ENCODE measurements at regions not wholly inside any gene's neighbourhood (a gene's known extent, or its start where the extent isn't known, plus 50 kb on each side); places are given as distances from the start of the nearest gene placed in this dataset.

- peak in 2 of 3 experiments; percentile 8 to 11; a peak in 1 of 4 replicates for TF ChIP-seq CTCF (IDR thresholded peaks at IDR 0.05; ENCODE audit: control extremely low read depth in 1 of 3, insufficient read depth in 1 of 3, low read depth in 1 of 3, low read length in 3 of 3)
- no peak for TF ChIP-seq ATF3 (IDR thresholded peaks at IDR 0.05; ENCODE audit: insufficient read depth, low read depth, low read length)
- TF ChIP-seq GTF2F1 (IDR thresholded peaks at IDR 0.05; ENCODE audit: borderline replicate concordance, low read depth, low read length), result no peak
- TF ChIP-seq JUN (IDR thresholded peaks at IDR 0.05; ENCODE audit: low read depth, low read length), result no peak
- TF ChIP-seq RBBP5 (IDR thresholded peaks at IDR 0.05; ENCODE audit: borderline replicate concordance, low read depth, low read length), result no peak
- no peak for TF ChIP-seq SIX5 (IDR thresholded peaks at IDR 0.05; ENCODE audit: low read depth, low read length)
- TF ChIP-seq RAD21 (IDR thresholded peaks at IDR 0.05 in 1 of 2, conservative IDR thresholded peaks at IDR 0.05 in 1 of 2; ENCODE audit: low read depth in 2 of 2, low read length in 2 of 2), result peak; percentile 17 to 45; a peak in 2 of 4 replicates
- no peak for TF ChIP-seq SP2 (IDR thresholded peaks at IDR 0.05; ENCODE audit: low read length)
- TF ChIP-seq CHD2 (IDR thresholded peaks at IDR 0.05; ENCODE audit: low read length), result no peak
- no peak for TF ChIP-seq NRF1 (IDR thresholded peaks at IDR 0.05; ENCODE audit: low read depth, low read length)
- no peak for TF ChIP-seq CBX8 (IDR thresholded peaks at IDR 0.05; ENCODE audit: borderline replicate concordance, low read depth, low read length)
- TF ChIP-seq EGR1 (IDR thresholded peaks at IDR 0.05; ENCODE audit: borderline replicate concordance, low read depth, low read length), result no peak
These were observed 92.4 kb upstream of the ITGA6 start (continued) for GRCh38 chr2:172334988-172335387.
